IPS DF 4.7 (cell line): ENCODE measurements at regions not wholly inside any gene's neighbourhood (a gene's known extent, or its start where the extent isn't known, plus 50 kb on each side); places are given as distances from the start of the nearest gene placed in this dataset.

Source experiments
- DNase-seq: peaks from one replicate; pipeline ENCODE4 v3.0.0-alpha.2; 2013; ENCODE audit warnings: low spot score; ENCODE audit errors: extremely low read depth

- DNase-seq, result no peak
Observed at GRCh38 chr1:56442290-56442877, 137.0 kb downstream of the PLPP3 start.

GRCh38 chr1:56441601-56442000 lies 137.8 kb downstream of the PLPP3 start:
- no peak for DNase-seq

GRCh38 chr1:56439610-56440264 lies 139.6 kb downstream of the PLPP3 start:
- no peak for DNase-seq

- no peak for DNase-seq
Observed at GRCh38 chr1:56438901-56439551, 140.3 kb downstream of the PLPP3 start.

GRCh38 chr1:56437959-56438358 lies 141.4 kb downstream of the PLPP3 start:
- no peak for DNase-seq

- no peak for DNase-seq
Observed at GRCh38 chr1:56436912-56437417, 142.4 kb downstream of the PLPP3 start.

- DNase-seq, result no peak
Observed at GRCh38 chr1:56436296-56436695, 143.1 kb downstream of the PLPP3 start.

- DNase-seq, result no peak
Observed at GRCh38 chr1:56435434-56436262, 143.7 kb downstream of the PLPP3 start.

- no peak for DNase-seq
Observed at GRCh38 chr1:56434740-56435139, 144.6 kb downstream of the PLPP3 start.

- no peak for DNase-seq
Observed at GRCh38 chr1:56434025-56434424, 145.3 kb downstream of the PLPP3 start.

GRCh38 chr1:56433056-56433577 lies 146.2 kb downstream of the PLPP3 start:
- no peak for DNase-seq

- DNase-seq, result no peak
Observed at GRCh38 chr1:56432166-56432971, 147.0 kb downstream of the PLPP3 start.

GRCh38 chr1:56430141-56430839 lies 149.1 kb downstream of the PLPP3 start:
- no peak for DNase-seq

- DNase-seq, result no peak
Observed at GRCh38 chr1:56429288-56429687, 150.1 kb downstream of the PLPP3 start.

GRCh38 chr1:56426587-56427381 lies 152.6 kb downstream of the PLPP3 start:
- DNase-seq, result no peak

GRCh38 chr1:56425494-56426037 lies 153.8 kb downstream of the PLPP3 start:
- no peak for DNase-seq

- no peak for DNase-seq
Observed at GRCh38 chr1:56424744-56425493, 154.4 kb downstream of the PLPP3 start.

- no peak for DNase-seq
Observed at GRCh38 chr1:56423716-56424115, 155.6 kb downstream of the PLPP3 start.
